ENCODE measurements at regions not wholly inside any gene's neighbourhood (a gene's known extent, or its start where the extent isn't known, plus 50 kb on each side); places are given as distances from the start of the nearest gene placed in this dataset.

- TF ChIP-seq, protein P1, sequence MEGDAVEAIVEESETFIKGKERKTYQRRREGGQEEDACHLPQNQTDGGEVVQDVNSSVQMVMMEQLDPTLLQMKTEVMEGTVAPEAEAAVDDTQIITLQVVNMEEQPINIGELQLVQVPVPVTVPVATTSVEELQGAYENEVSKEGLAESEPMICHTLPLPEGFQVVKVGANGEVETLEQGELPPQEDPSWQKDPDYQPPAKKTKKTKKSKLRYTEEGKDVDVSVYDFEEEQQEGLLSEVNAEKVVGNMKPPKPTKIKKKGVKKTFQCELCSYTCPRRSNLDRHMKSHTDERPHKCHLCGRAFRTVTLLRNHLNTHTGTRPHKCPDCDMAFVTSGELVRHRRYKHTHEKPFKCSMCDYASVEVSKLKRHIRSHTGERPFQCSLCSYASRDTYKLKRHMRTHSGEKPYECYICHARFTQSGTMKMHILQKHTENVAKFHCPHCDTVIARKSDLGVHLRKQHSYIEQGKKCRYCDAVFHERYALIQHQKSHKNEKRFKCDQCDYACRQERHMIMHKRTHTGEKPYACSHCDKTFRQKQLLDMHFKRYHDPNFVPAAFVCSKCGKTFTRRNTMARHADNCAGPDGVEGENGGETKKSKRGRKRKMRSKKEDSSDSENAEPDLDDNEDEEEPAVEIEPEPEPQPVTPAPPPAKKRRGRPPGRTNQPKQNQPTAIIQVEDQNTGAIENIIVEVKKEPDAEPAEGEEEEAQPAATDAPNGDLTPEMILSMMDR (IDR thresholded peaks at IDR 0.05), result no peak
- TF ChIP-seq POLR2A (IDR thresholded peaks at IDR 0.05), result no peak
- no peak for TF ChIP-seq POLR2AphosphoS5 (IDR thresholded peaks at IDR 0.05)
Observed at GRCh38 chr3:144775551-144775950, 803.9 kb downstream of the DIPK2A start.
